Thyroid gland (tissue), 4 donors: ENCODE measurements at regions not wholly inside any gene's neighbourhood (a gene's known extent, or its start where the extent isn't known, plus 50 kb on each side); places are given as distances from the start of the nearest gene placed in this dataset.

ENCODE experiments used
- CTCF ChIP-seq, 6 experiments: fragments of 200-600 bp in 3 of 6; fragments of 450-650 bp in 3 of 6; sonication (generic) in 3 of 6; IDR thresholded peaks; one replicate each; pipeline ENCODE4 v1.5.1; 2016 to 2019; ENCODE audit warnings: antibody characterized with exemption in 6 of 6, mild to moderate bottlenecking in 2 of 6, inconsistent platforms in 1 of 6, moderate library complexity in 1 of 6
- POLR2A ChIP-seq, 2 donors: fragments of 450-650 bp; IDR thresholded peaks; one replicate each; pipeline ENCODE4 v1.6.1; 2017; ENCODE audit warnings: antibody characterized with exemption in 2 of 2, mild to moderate bottlenecking in 2 of 2, moderate library complexity in 1 of 2

- TF ChIP-seq CTCF (IDR thresholded peaks at IDR 0.05) (no peak), POLR2A (IDR thresholded peaks at IDR 0.05) (no peak)
Measured at GRCh38 chr14:44847526-44848309, 114.0 kb downstream of the KLHL28 start.
